Endothelial cell of umbilical vein (primary cell): ENCODE measurements at regions not wholly inside any gene's neighbourhood (a gene's known extent, or its start where the extent isn't known, plus 50 kb on each side); places are given as distances from the start of the nearest gene placed in this dataset.

Source experiments
- BruUV-seq: library from RNA; stranded (reverse); fragments of 400-500 nt; replicated peaks from 2 replicates; lab custom pipeline; 2021; lab: Mats Ljungman, UMichigan
- CTCF ChIA-PET: fragments of 300-600, 350-600 bp; sonication (Branson Sonifier 250); formaldehyde crosslinking; loops from one replicate; lab custom pipeline; 2021; ENCODE audit warnings: antibody characterized with exemption, inconsistent platforms; lab: Charles Lee
- POLR2A ChIA-PET: fragments of 300-600, 350-600 bp; sonication (Branson Sonifier 250); formaldehyde crosslinking; loops from one replicate; lab custom pipeline; 2021; ENCODE audit warnings: antibody characterized with exemption, inconsistent platforms; lab: Charles Lee
- DNase-seq: peaks from one replicate; pipeline ENCODE4 v3.0.0-alpha.2; 2011; ENCODE audit warnings: low read depth, low spot score
- FAIRE-seq: peaks from 2 replicates; lab custom pipeline; 2011; peaks lifted over from hg19 to GRCh38; lab: Jason Lieb, UNC
- H2AFZ ChIP-seq: 2 replicates; pipeline ENCODE4 v1.6.0; 2012; ENCODE audit warnings: low read depth, low read length, control low read depth, inconsistent platforms
- H3K27ac ChIP-seq: 2 replicates; pipeline ENCODE4 v1.5.1; 2011; ENCODE audit warnings: low read depth, mild to moderate bottlenecking, control low read depth, low read length, moderate library complexity; ENCODE audit not compliant: insufficient read depth
- H3K27me3 ChIP-seq, 2 experiments: 2 replicates each; pipeline versions ENCODE4 v1.6.0 to v1.6.1; 2011; ENCODE audit warnings: low read length in 2 of 2, mixed read lengths in 1 of 2; ENCODE audit not compliant: control insufficient read depth in 2 of 2, insufficient read depth in 2 of 2
- H3K36me3 ChIP-seq, 2 experiments: 2 replicates in 1 of 2; 3 replicates in 1 of 2; pipeline ENCODE4 v1.5.1; 2011; ENCODE audit warnings: low read length in 2 of 2, mild to moderate bottlenecking in 1 of 2, moderate library complexity in 1 of 2; ENCODE audit not compliant: control insufficient read depth in 2 of 2, insufficient read depth in 2 of 2; ENCODE audit errors: extremely low read depth in 1 of 2
- H3K4me1 ChIP-seq: 3 replicates; pipeline ENCODE4 v1.5.1; 2011; ENCODE audit warnings: mild to moderate bottlenecking, low read length; ENCODE audit not compliant: control insufficient read depth, insufficient read depth; ENCODE audit errors: extremely low read depth
- H3K4me2 ChIP-seq: 2 replicates; pipeline ENCODE4 v1.6.1; 2011; ENCODE audit warnings: low read length, control low read depth, mixed read lengths; ENCODE audit not compliant: insufficient read depth
- H3K4me3 ChIP-seq, 3 experiments: fragments of 200-600 bp in 1 of 3; sonication (generic), shearing (Covaris generic) in 1 of 3; replicated peaks in 1 of 3; 2 replicates each; pipeline ENCODE4 v1.5.1; 2011 to 2016; ENCODE audit warnings: control low read depth in 3 of 3, low read length in 3 of 3, mild to moderate bottlenecking in 2 of 3, inconsistent platforms in 1 of 3, low read depth in 1 of 3, moderate library complexity in 1 of 3; ENCODE audit not compliant: insufficient read depth in 1 of 3
- H3K79me2 ChIP-seq: 2 replicates; pipeline ENCODE4 v1.6.0; 2012; ENCODE audit warnings: low read length, inconsistent platforms; ENCODE audit not compliant: control insufficient read depth, insufficient read depth
- H3K9ac ChIP-seq: replicated peaks from 2 replicates; pipeline ENCODE3; 2011; ENCODE audit warnings: low read length, control low read depth; ENCODE audit not compliant: insufficient read depth; ENCODE audit errors: extremely low read depth
- H3K9me1 ChIP-seq: replicated peaks from 3 replicates; pipeline ENCODE4 v1.6.0; 2011; ENCODE audit warnings: mild to moderate bottlenecking, low read length; ENCODE audit not compliant: control insufficient read depth, insufficient read depth; ENCODE audit errors: extremely low read depth
- H3K9me3 ChIP-seq: replicated peaks from 2 replicates; pipeline ENCODE4 v1.5.1; 2012; ENCODE audit warnings: low read length, inconsistent platforms; ENCODE audit not compliant: control insufficient read depth, insufficient read depth
- H4K20me1 ChIP-seq: replicated peaks from 2 replicates; pipeline ENCODE3; 2011; ENCODE audit warnings: mild to moderate bottlenecking, low read length; ENCODE audit not compliant: control insufficient read depth, insufficient read depth; ENCODE audit errors: extremely low read depth
- EZH2 ChIP-seq: IDR thresholded peaks from 2 replicates; pipeline ENCODE4 v1.6.1; 2012; ENCODE audit warnings: borderline replicate concordance, low read depth, mild to moderate bottlenecking, moderate library complexity, low read length, inconsistent platforms; ENCODE audit not compliant: severe bottlenecking
- FOS ChIP-seq: IDR thresholded peaks from 2 replicates; pipeline ENCODE4 v1.6.1; 2011; ENCODE audit warnings: mild to moderate bottlenecking, low read length, moderate library complexity, borderline replicate concordance; ENCODE audit not compliant: insufficient read depth
- GATA2 ChIP-seq: IDR thresholded peaks from 2 replicates; pipeline ENCODE4 v1.7.0; 2011; ENCODE audit warnings: low read depth, mild to moderate bottlenecking, moderate library complexity, mixed read lengths, low read length; ENCODE audit not compliant: insufficient read length, insufficient read depth
- JUN ChIP-seq: IDR thresholded peaks from 2 replicates; pipeline ENCODE4 v1.6.1; 2011; ENCODE audit warnings: borderline replicate concordance, low read depth; ENCODE audit not compliant: insufficient read length, insufficient read depth
- MYC ChIP-seq: IDR thresholded peaks from one replicate; pipeline ENCODE4 v1.6.1; 2011; ENCODE audit warnings: mild to moderate bottlenecking, low read depth, low read length
- POLR2A ChIP-seq: IDR thresholded peaks from 2 replicates; pipeline ENCODE4 v1.6.1; 2012; ENCODE audit warnings: low read depth, mild to moderate bottlenecking, control low read depth, low read length
- POLR2AphosphoS5 ChIP-seq: IDR thresholded peaks from 2 replicates; pipeline ENCODE4 v1.6.1; 2012; ENCODE audit warnings: low read depth, mild to moderate bottlenecking, control low read depth, low read length, moderate library complexity; ENCODE audit not compliant: insufficient read depth
- dilution Hi-C: fragments of 300-500 bp; cut with MboI; formaldehyde crosslinking; loops from one replicate; pipeline ENCODE4 v1.15.0; 2019; ENCODE audit warnings: low sequenced_read_pairs; ENCODE audit not compliant: extremely low pct_ligation_motif_present
- intact Hi-C: fragments of 100-400 bp; cut with micrococcal nuclease; formaldehyde crosslinking; loops from one replicate; pipeline ENCODE4 v1.10.0; 2022
- TF ChIP-seq, protein P1 (sequence below): IDR thresholded peaks from 2 replicates; pipeline ENCODE4 v1.6.1; 2011; ENCODE audit not compliant: insufficient read depth, insufficient read length
- TF ChIP-seq, protein P2 (sequence below), 2 donors: IDR thresholded peaks; 1 replicate in 1 of 2; 2 replicates in 1 of 2; pipeline ENCODE4 v1.5.1; 2011; ENCODE audit warnings: low read length in 2 of 2, mild to moderate bottlenecking in 2 of 2, moderate library complexity in 2 of 2, control low read depth in 1 of 2, inconsistent platforms in 1 of 2, low read depth in 1 of 2; ENCODE audit not compliant: insufficient read depth in 1 of 2; ENCODE audit errors: extremely low read depth in 1 of 2

DNA sequence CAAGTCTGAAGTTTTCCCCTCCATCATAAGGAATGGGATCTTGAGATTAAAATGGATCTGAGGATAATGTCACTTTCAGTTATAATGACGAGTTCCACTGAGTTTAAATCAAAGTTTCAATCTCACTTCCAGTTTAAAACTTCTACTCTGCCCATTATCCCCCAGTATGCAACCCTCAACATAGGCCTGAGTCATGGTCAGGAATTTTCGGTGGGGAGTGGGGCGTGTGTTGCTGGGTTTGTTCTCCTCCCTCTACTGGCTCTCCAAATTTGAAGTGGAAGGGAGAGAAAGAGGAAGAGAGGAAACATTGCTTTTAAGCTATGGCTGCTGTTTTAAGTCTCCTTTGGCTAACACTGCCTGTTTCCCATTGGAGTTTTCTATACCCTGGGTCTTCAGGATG lies 152.9 kb downstream of the TM2D1 start:
- ChIA-PET CTCF (interaction anchor here (2.4 to 2.8 kb wide), 2 partner anchors 11 to 17 kb away, joined by 8 to 9 read pairs; no protein-coding TSS in a partner anchor), POLR2A (no interaction called here)
- BruUV-seq = no TSS peak
- H3K27me3 ChIP-seq = no peaks in the 10 kb centered on the region
- H3K9ac ChIP-seq = no peak overlapping the region
- no peaks in the 10 kb centered on the region for H3K9me3 ChIP-seq
- no peak overlapping the region for H3K4me3 ChIP-seq
- H3K79me2 ChIP-seq = no peaks in the 10 kb centered on the region
- H3K27ac ChIP-seq = no peak overlapping the region
- no peak overlapping the region for H2AFZ ChIP-seq
- no peaks in the 10 kb centered on the region for H3K36me3 ChIP-seq
- H3K4me1 ChIP-seq = no peaks in the 10 kb centered on the region
- dilution Hi-C loops = no loop called here
- TF ChIP-seq EZH2 (no peak), POLR2AphosphoS5 (no peak), POLR2A (no peak), MYC (no peak), GATA2 (no peak), JUN (no peak), FOS (no peak)
- TF ChIP-seq, protein P1, sequence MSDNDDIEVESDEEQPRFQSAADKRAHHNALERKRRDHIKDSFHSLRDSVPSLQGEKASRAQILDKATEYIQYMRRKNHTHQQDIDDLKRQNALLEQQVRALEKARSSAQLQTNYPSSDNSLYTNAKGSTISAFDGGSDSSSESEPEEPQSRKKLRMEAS = no peak
- TF ChIP-seq, protein P2, sequence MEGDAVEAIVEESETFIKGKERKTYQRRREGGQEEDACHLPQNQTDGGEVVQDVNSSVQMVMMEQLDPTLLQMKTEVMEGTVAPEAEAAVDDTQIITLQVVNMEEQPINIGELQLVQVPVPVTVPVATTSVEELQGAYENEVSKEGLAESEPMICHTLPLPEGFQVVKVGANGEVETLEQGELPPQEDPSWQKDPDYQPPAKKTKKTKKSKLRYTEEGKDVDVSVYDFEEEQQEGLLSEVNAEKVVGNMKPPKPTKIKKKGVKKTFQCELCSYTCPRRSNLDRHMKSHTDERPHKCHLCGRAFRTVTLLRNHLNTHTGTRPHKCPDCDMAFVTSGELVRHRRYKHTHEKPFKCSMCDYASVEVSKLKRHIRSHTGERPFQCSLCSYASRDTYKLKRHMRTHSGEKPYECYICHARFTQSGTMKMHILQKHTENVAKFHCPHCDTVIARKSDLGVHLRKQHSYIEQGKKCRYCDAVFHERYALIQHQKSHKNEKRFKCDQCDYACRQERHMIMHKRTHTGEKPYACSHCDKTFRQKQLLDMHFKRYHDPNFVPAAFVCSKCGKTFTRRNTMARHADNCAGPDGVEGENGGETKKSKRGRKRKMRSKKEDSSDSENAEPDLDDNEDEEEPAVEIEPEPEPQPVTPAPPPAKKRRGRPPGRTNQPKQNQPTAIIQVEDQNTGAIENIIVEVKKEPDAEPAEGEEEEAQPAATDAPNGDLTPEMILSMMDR (IDR thresholded peaks at IDR 0.05; ENCODE audit: extremely low read depth in 1 of 2, insufficient read depth in 1 of 2, low read depth in 1 of 2, low read length in 2 of 2) = no peak
- FAIRE-seq = no peak
- intact Hi-C loops = no loop called here
- H4K20me1 ChIP-seq = no peaks in the 10 kb centered on the region
- H3K9me1 ChIP-seq = no peaks in the 10 kb centered on the region
- H3K4me2 ChIP-seq = no peak overlapping the region
- no peak for DNase-seq
